ENCODE measurements at regions not wholly inside any gene's neighbourhood (a gene's known extent, or its start where the extent isn't known, plus 50 kb on each side); places are given as distances from the start of the nearest gene placed in this dataset.
"Not testable (repeated sequence)": the region's sequence is repeated elsewhere in the genome, so short reads cannot be mapped to it uniquely, and the experiment has no call there.

DNA sequence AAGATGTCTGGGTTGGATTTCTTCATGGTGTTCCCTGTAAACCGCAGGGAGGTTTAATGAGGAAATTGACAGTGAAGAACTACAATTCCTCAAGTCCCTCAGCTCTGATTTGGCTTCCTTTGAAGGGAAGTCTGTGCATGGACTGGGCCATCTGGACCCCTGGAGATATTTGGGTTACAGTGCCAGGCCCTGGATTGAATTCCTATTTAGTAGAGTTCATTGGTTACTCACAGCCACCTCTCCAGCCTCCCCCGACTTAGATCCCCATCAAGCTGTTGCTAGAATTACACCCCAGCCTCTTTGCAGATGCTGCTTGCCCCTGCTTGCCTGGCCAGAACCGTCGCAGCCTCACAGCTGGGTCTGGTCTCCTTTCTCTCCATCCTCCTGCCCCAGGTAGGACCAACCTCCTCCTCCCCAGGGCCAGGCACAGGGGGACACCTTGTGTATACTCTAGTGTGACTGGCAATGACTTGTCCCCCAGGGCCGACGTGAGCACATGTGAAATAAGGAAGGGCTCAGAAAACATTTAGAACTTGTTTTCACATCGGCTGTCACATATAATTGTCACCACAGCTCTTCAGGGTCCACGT is 93.2 kb upstream of the LRPAP1 start:
- TF ChIP-seq, protein P1, sequence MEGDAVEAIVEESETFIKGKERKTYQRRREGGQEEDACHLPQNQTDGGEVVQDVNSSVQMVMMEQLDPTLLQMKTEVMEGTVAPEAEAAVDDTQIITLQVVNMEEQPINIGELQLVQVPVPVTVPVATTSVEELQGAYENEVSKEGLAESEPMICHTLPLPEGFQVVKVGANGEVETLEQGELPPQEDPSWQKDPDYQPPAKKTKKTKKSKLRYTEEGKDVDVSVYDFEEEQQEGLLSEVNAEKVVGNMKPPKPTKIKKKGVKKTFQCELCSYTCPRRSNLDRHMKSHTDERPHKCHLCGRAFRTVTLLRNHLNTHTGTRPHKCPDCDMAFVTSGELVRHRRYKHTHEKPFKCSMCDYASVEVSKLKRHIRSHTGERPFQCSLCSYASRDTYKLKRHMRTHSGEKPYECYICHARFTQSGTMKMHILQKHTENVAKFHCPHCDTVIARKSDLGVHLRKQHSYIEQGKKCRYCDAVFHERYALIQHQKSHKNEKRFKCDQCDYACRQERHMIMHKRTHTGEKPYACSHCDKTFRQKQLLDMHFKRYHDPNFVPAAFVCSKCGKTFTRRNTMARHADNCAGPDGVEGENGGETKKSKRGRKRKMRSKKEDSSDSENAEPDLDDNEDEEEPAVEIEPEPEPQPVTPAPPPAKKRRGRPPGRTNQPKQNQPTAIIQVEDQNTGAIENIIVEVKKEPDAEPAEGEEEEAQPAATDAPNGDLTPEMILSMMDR (IDR thresholded peaks at IDR 0.05) = not testable (repeated sequence)
- not testable (repeated sequence) for TF ChIP-seq POLR2A (IDR thresholded peaks at IDR 0.05)
